HS-5 (cell line): ENCODE measurements at regions not wholly inside any gene's neighbourhood (a gene's known extent, or its start where the extent isn't known, plus 50 kb on each side); places are given as distances from the start of the nearest gene placed in this dataset.
"Not testable (repeated sequence)": the region's sequence is repeated elsewhere in the genome, so short reads cannot be mapped to it uniquely, and the experiment has no call there.

Experiments used
- DNase-seq: peaks from one replicate; pipeline ENCODE4 v3.0.0-alpha.2; 2012; ENCODE audit warnings: low read depth

DNA sequence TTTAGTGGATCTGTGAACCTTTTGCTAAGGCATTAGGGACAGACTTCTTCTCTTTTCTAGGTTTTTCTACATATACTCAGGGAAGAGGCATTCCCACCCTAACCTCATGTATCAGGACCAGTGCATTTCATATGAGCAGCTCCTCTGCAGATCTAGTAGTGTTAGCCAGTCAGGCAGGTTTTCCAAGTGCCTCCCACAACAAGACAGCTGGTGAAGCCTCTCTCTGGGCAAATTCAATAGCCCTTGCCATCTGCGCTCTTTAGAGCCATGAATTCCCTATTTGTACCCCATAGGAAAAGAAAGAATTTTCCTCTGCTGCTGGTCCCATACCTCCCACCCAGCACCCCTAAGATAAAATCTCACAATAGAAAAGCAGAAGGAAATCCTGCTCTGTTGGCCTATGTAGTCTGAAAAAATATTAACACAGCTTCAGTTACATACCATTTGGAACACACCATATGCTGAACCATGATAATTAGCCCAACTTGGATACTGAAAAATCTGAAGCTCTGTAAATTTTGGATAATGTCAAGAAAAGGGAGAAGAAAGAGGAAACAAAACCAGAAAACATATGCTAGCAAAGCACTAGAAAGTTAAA, 1354.6 kb upstream of the NRXN1 start:
- no peak for DNase-seq

DNA sequence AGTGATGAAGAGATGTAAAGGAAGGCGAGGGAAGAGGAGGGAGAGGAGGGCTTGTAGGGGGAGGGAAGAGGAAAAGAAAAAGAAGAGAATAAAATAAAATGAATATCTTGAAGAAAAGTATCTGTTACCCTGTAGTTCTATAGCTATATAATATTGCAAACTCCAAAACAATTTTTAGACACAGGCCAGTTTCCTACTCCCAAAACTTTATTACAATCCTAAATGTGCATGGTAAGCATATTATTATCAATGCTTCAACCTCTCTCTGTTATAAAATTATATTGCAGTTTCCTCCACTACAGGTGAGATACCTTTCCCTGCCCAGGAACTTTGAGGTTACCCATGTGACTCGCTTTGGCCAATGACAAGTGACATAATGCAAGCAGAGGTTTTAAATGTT, 1351.6 kb upstream of the NRXN1 start:
- no peak for DNase-seq

DNA sequence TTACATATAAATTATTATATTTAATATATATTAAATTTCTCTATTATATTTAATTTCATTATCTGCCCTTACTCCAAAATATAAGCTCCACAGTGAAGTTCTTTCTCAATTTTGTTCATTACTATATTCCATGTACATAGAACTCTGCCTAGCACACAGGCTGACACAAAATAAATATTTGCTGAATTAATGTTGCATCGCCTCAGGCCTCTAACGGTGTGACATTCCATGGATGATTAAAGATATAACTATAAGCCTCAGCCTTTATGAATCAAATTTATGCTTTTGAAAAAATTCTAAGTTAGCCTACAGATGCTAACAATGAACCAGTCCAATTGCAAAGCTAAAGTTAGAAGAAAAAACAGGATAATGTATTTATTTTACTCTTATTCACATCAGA, 1337.2 kb upstream of the NRXN1 start:
- no peak for DNase-seq

DNA sequence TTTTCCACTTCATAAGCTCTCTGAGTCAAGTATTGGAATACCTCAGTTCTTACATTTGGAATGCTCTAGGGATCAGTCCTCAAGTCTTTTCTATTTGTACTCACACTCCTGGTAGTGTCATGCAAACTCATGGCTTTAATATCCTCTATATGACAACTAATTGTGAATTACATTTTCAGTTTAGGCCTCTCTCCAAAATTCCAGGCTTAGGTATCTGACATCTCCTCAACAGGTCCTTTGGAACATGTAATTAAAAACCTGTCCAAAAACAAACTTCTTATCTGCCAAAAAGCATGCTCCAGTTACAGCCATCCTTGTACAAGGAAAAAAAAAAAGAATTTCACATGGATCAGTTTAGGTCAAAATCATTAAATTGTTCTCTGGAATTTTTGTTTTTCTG, 1336.2 kb upstream of the NRXN1 start:
- DNase-seq, result no peak

DNA sequence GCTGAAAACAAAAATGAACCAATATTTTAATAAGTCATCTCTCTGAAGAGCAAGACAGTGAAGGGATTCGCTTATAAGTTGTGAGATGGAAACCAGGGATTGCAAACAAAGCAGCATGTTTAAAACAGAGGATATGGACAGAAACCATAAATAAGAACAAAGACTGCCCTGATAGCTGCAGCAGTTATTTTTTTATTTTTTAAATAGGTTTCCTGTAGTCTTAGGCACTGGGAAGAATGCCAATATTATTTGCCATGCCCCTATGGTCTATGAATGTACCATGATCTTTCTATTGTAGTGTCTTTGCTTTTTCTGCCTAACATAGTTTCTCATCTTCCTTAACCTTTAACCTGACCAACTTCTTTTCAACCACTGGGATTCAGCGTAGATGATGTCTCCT, 1334.0 kb upstream of the NRXN1 start:
- DNase-seq, result no peak

DNA sequence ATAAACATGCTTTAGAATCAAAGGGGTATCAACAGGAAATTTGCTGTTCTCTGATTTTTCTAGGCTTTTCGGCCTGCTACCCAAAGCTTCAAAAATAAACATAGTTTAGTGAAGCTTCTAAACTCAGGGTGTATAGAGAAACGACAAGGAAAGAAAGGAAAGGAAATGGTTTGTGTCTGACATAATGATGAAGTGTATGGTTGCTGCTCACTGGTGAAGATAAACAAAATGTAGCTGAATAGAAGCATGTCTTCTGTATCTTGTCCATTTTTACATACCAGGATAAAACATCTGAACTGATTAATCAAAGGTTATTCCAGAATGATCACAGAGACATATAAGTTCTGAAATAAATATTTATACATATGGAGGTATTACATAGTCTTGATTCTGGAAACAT, 1324.6 kb upstream of the NRXN1 start:
- DNase-seq, result no peak

DNA sequence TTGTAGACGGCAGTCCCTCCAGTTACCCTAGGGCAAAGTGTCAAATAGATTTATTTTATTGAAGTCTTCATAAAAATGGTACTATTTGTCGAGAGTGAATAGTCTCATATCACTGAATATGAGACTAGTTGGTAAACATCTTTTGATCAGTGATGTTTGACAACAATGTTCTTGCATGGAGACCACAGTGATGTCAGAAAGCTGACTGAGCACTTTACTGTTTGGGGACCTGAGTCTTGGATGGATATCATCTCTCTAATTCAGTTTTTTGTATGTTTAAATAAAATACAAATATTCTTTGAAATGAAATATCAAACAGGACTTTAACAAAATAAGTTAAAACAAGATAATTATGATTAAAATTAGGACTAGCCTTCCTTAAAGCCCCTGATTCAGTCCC, 1315.4 kb upstream of the NRXN1 start:
- DNase-seq, result no peak

DNA sequence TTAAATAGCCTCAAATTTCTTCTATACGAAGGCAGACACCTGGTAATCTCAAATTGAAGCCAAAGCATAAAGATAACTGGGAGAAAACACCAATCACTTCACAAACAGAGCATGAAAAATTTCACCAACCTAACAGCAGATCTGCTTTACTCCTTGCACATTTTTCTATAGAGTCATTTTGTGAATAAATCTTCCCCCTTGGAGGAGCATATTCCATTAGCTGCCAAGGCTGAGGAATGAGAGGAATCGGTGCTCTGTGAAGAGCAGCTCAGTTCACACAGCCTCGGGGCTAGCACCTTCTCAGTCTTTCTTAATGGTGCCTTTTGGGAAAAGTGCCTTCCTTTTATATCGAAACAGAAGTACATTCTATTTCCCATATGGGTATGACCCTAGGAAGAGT, 1313.7 kb upstream of the NRXN1 start:
- DNase-seq, result no peak

DNA sequence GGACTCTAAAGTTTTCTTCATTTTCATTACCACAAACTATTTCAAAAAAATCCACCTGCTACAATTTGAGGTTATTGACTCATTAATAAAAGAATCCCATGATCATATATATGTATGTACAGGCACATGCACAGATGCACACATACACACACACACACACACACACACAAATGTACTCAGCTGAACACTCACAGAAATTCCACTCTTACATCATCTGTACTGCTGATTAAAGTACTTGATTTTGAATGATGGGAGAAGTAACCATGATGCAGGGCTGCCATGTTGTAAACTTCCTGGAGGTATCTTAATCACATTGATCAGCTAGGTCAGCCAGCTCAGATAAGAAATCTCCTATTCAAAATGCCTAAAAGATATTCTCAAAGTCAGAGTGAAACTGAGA, 1313.2 kb upstream of the NRXN1 start:
- DNase-seq, result no peak

DNA sequence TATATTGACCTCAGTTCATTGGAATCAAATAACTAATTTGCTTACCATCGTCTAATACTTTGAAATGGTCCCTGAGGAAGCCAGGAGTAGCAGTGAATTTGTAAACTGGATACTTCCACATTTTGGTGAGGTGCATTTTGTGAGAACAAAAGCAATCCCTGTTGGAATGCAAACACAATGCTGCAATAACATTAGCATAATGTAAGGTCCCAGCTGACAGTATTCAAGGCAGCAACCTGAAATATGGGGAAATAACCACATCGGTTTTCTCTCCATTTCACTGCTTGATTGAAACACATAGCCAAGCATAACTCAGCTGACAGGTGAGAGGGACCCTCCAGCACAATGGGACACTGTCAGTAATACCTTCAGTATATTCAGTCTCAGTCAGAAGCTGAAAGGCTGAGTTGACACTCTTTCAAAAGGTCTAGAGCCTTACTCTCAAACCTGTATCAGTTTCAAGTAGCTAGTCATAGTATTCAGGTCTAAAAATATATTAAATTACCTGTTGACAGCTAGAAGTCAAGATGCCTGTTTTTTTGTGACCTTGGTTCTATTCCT, 1311.9 kb upstream of the NRXN1 start:
- no peak for DNase-seq

DNA sequence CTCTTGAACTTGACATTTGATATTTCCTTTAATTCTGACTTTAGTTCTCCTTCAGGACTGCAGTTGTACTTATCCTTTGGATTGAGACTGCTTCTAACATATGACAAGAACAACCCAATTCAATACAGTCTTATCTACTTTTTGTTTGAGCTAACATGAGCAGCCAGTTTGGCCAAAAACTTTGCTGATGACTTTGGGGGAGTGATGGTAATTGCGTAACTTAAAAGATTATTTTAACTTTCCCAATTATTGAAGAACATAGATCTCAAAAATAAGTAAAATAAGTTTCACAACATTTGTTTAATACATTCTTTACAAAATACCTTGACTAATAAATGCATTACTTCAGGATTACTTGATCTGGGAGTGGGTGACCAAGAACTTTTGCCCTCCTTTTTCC, 1311.1 kb upstream of the NRXN1 start:
- no peak for DNase-seq

DNA sequence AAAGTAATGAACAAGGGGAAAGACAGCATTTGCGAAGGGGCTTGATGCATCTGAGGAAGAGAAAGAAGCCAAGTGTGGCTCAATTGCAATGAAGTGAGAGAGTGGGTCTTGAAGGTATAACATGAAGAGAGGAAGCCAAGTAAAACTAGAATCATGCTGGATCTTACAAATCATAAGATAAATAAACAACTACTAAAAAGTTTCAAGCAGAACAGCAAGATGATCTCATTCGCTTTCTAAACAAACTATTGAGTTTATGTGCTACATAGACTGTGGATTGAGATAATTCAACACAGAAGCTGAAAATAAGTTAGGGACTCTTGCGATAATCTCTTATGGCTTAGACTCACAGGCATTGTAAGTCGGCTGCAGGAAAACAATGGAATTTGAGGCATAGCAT, 1310.5 kb upstream of the NRXN1 start:
- DNase-seq, result no peak

DNA sequence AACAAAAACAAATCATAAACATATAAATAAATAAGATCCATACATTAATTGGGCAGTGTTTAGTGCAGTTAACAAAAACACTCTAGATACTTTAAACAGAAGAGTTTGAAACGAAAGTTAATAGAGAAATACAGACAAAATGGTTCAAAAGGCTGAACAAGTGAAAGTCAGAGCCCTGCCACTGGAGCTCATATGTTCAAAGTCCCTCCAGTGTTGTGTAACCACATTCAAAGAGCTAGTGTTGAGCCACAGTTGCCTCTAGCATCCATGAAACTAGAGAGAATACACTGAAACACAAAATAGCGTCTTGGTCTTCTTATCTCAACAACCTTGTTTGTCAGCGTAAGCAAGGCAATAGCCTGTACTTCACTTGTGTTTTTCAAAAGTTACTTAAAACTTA, 1309.8 kb upstream of the NRXN1 start:
- no peak for DNase-seq

DNA sequence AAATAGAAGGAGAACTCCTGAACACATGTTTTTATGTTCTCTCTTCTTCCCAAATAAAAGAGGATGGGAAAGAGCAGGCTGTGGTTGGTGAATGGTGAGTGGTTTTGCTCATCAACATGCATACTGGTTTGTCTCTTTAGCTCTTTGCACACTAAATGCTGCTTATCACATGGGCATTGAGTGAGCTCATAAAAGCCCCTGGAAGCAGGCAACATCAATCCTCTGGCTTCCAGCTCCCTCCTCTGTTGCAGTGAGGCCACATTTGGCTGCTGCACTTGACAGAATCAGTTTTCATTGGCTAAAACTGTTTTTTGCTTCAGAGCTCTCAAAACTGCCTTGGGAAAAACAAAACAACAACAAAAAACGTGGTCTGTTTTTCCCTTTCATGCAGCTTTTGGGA, 1308.2 kb upstream of the NRXN1 start:
- DNase-seq, result no peak

DNA sequence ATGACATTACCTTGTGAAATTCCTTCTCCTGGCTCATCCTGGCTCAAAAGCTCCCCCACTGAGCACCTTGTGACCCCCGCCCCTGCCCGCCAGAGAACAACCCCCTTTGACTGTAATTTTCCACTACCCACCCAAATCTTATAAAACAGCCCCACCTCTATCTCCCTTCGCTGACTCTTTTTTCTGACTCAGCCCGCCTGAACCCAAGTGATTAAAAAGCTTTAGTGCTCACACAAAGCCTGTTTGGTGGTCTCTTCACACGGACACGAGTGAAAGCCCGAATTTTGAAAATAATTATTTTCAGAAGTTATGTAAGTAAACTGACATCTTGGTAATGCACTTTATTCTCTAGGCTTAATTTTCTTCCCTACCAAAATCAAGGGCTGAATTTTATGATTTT, 1305.9 kb upstream of the NRXN1 start:
- DNase-seq, result not testable (repeated sequence)

DNA sequence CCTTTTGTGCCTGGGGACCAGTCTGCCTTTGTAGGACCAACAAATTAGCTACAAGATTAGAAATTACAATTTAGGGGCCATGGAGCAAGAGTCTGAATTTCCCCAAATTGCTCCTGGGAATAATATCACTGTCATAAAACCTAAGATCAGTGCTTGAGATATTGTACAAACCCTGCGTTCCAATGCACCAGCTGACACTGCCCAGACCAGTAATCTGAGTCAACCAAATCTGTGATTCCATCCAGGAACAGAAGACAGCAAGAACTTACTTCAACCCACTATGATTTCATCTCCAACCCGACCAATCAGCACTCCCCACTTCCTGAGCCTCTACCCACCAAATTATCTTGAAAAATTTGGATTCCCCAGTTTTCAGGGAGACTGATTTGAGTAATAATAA, 1305.0 kb upstream of the NRXN1 start:
- no peak for DNase-seq

DNA sequence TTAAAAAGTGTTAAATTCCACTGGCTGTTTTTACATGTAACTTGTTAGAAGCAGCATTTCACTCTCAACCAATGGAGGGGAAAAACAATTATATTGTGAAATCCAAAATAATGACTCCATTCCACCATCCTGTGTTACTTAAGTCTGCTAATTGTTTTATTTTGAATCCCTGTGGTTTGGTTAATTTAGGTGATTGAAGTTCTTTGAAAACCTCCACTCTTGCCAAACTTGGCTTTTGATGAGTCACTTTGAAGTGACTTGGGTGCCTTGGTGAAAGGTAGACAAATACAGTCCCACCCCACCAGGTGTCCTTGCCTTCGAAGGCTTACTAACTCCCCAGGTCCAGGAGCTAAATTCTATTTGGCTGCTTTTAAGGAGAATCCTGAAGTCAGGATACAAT, 1303.8 kb upstream of the NRXN1 start:
- DNase-seq, result no peak

DNA sequence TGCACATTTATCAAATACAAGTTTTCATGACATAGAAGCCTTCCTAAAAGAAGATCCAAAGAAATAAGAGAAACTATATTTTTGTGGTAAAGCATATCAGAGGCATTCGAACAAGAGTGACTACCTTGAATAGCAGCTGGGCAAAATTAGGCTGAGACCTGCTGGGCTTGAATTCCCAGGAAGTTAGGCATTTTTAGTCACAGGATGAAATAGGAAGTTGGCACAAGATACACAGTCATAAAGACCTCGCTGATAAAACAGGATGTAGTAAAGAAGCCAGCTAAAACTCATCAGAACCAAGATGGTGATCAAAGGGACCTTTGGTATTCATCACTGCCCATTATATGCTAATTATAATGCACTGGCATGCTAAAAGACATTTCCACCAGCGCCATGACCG, 1302.3 kb upstream of the NRXN1 start:
- DNase-seq, result no peak

DNA sequence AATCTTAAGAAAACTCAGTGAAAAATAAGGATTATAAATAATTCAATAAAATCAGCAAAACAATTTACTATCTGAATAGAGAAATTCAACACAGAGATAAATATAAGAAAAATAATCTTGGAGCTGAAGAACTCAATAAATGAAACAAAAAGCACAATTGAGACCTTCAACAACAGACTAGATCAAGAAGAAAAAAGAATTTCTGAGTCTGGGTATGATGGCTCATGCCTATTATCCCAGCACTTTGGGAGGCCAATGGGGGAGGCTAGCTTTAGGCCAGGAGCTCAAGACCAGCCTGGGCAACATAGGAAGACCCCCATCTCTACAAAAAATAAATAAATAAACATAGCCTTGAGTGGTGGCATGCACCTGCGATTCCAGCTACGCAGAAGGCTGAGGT, 1295.7 kb upstream of the NRXN1 start:
- no peak for DNase-seq

DNA sequence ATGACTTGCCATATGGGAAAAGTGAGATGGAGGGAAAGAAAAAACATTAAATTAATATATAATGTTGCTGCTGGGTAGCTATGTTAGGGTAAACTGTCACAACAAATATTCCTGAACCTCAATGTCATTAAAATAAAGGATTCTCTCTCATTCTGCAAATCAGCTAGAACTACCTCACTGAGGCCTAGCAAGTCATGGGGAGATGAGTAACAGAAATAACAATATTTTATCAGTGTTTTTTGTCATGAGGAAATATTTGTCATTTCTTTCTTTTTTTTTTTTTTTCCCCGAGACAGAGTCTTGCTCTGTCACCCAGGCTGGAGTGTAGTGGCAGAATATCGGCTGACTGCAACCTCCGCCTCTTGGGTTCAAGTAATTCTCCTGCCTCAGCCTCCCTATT, 1282.3 kb upstream of the NRXN1 start:
- DNase-seq, result no peak

DNA sequence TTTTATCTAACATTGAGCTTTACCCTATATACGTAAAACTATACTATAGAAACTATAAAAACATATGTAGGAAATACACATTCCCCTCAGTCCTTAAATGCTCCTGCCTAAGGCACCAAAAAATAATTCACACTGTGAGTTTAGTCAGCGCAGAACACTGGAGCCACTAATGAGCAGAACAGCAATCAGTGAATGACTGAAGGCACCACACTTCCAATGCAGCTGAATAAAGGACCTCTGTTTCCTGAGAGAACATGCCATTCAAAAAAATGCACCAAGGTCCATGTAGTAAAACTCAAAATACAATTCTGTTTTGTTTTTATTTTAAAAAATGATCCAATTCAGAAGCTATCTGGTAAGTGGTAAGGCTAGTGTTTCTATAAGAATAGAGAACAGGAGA, 1280.6 kb upstream of the NRXN1 start:
- DNase-seq, result no peak

DNA sequence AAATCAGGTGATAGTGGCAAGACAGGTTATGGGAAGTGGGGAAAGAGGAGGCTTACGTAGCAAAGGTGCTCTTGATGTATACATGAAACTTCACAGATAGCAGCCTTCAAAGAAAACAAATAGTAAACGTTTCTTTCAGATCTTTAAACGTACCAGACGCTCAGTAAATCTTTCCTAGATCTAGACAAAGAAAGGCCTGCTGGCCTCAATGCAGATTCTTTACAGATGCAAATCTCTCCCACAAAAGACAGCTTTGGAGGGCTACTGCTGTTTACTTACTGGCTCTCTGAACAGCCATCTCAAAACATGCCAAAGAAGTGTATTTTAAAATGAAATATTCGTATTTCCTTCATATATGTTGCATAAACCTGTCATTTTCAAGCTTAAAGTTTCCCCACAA, 1279.9 kb upstream of the NRXN1 start:
- no peak for DNase-seq

DNA sequence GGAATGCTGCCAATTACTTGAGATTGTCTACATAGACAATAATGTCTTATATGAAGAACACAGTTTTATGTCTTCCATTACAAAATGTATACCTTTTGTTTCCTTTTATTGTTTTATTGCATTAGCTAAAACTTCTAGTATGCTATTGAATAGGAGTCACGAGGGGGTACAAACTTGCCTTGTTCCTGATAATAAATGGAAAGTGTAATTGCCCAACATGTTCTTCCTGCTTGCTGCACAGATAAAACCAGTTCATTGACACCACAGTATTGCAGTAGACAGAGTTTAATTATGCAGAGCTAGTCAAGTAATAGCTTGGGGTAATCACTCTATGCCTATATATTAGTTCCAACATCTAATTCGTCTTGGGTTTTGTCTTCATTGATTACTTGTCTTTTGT, 1276.2 kb upstream of the NRXN1 start:
- no peak for DNase-seq

DNA sequence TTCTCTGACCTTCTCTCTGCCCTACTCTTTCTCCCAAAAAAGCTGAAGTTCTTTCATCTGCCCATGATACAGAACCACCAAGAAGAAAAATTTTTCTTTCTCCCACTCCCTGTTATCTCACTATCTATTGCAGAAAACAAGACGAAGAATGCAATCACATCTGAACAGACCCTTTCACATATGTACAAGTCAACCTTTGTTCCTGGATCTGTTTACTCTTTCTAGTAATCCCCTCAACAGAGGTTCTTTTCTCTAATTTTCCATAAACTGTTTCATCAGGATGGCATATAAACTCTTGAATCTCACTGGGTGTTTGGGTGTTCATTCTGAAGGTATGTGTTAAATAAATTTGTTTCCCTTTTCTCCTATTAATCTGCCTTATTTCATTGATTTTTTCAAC, 1262.7 kb upstream of the NRXN1 start:
- no peak for DNase-seq

DNA sequence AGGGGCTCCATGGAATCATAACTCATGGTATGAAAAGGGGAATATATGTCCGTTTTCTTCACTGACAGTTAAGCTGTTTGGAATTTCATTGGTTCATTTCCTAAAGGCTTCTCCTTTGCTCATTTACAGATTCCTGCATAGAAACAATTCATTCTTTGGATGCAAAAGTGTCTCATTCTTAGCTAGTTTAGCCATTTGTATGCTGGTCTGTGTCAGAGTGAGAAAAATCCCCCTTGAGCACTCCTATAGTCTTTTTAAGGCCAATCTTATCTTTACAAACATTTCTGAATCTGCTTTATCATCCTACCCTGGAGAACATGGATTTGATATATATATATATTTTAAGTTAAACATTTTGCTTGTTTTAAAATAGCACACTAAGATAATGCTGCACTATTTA, 1260.9 kb upstream of the NRXN1 start:
- no peak for DNase-seq
